Esophagus muscularis mucosa (tissue), 4 donors: ENCODE measurements at regions not wholly inside any gene's neighbourhood (a gene's known extent, or its start where the extent isn't known, plus 50 kb on each side); places are given as distances from the start of the nearest gene placed in this dataset.

Experiments used
- EP300 ChIP-seq: sonication (generic); formaldehyde crosslinking; IDR thresholded peaks from one replicate; pipeline ENCODE4 v1.6.1; 2017; ENCODE audit warnings: antibody characterized with exemption
- POLR2A ChIP-seq: fragments of 450-650 bp; IDR thresholded peaks from one replicate; pipeline ENCODE4 v1.6.1; 2017; ENCODE audit warnings: antibody characterized with exemption, moderate library complexity, mild to moderate bottlenecking, low read depth
- POLR2AphosphoS5 ChIP-seq, 2 donors: sonication (generic); formaldehyde crosslinking; IDR thresholded peaks; one replicate each; pipeline ENCODE4 v1.6.1; 2017; ENCODE audit warnings: antibody characterized with exemption in 2 of 2
- TF ChIP-seq, protein P1 (sequence below), 3 experiments: fragments of 200-600 bp in 2 of 3; fragments of 450-650 bp in 1 of 3; sonication (generic) in 2 of 3; IDR thresholded peaks; one replicate each; pipeline ENCODE4 v1.5.1; 2017 to 2019; ENCODE audit warnings: antibody characterized with exemption in 3 of 3, mild to moderate bottlenecking in 2 of 3, moderate library complexity in 1 of 3

DNA sequence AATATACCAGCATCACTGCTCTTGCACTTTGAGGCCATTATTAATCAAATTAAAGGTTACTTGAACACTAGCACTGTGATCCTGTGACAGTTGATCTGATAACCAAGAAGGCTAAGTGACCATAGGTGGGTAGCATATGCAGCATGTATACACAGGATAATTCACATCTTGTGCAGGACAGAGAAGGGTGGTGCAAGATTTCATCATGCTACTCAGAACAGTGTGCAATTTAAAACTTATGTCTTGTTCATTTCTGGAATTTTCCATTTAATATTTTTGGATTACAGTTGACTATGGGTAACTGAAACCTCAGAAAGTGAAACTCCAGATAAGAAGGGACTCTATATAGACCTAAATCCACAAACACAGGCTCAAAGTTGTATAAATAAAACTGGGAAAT lies 78.2 kb upstream of the PDE5A start:
- TF ChIP-seq, protein P1, sequence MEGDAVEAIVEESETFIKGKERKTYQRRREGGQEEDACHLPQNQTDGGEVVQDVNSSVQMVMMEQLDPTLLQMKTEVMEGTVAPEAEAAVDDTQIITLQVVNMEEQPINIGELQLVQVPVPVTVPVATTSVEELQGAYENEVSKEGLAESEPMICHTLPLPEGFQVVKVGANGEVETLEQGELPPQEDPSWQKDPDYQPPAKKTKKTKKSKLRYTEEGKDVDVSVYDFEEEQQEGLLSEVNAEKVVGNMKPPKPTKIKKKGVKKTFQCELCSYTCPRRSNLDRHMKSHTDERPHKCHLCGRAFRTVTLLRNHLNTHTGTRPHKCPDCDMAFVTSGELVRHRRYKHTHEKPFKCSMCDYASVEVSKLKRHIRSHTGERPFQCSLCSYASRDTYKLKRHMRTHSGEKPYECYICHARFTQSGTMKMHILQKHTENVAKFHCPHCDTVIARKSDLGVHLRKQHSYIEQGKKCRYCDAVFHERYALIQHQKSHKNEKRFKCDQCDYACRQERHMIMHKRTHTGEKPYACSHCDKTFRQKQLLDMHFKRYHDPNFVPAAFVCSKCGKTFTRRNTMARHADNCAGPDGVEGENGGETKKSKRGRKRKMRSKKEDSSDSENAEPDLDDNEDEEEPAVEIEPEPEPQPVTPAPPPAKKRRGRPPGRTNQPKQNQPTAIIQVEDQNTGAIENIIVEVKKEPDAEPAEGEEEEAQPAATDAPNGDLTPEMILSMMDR (IDR thresholded peaks at IDR 0.05), result no peak
- TF ChIP-seq EP300 (no peak), POLR2A (no peak), POLR2AphosphoS5 (IDR thresholded peaks at IDR 0.05) (no peak)
